Fibroblast of the aortic adventitia (primary cell): ENCODE measurements at regions not wholly inside any gene's neighbourhood (a gene's known extent, or its start where the extent isn't known, plus 50 kb on each side); places are given as distances from the start of the nearest gene placed in this dataset.
A peak's percentile ranks its signal among the peaks of the same experiment; 100 is the strongest.

ENCODE experiments used
- DNase-seq: peaks from one replicate; pipeline ENCODE4 v3.0.0-alpha.2; 2010; ENCODE audit warnings: low read depth
- H3K4me3 ChIP-seq: 2 replicates; pipeline ENCODE4 v1.5.1; 2011; ENCODE audit warnings: low read depth, mild to moderate bottlenecking, control low read depth, low read length, moderate library complexity
- CTCF ChIP-seq: IDR thresholded peaks from 2 replicates; pipeline ENCODE4 v1.5.1; 2011; ENCODE audit warnings: mild to moderate bottlenecking, low read length, control low read depth, inconsistent platforms; ENCODE audit not compliant: insufficient read depth

DNA sequence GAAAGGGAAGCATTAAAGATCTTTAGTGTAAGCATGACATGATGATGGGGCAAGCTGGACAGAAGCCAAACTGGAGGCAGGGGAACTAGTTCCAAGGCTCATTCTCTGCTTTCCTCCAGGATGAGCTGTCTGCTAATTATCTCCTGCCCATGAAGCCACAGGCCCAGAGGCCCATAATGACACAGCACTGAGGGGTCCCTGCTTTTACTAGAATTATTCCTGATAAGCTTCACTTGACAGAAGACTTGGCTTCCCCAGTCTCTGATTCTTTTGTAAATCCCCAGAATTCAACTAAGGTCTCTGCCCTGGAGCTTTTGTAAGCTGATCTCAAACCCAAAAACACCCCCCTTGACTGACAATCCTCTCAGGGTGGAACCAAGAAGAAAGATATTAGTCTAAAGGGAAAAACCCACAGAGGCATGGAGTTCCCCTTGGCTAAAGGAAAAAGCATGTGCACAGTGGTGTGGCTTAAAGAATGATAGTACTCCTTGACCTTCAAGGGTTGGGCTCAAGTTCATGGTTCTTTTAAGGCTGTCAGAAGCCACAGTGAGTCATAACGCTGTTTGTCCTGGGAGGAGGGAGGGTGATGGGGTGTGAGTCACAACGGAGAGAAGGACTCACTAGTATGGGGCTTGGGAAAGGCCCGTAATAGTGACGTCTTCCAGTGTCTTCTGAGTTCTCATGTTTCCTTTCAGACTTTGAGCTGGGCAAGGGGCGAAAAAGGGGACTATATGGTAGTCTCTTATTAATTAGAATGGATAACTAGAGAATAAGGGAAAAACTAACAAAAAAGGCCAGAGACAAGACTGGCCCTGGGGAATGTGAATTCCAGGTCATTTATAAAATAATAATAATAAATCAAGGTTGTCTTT, 146.0 kb upstream of the CPEB2 start:
- H3K4me3 ChIP-seq, result no peak overlapping the region
- peak; percentile 97 for DNase-seq
- TF ChIP-seq CTCF, result no peak

DNA sequence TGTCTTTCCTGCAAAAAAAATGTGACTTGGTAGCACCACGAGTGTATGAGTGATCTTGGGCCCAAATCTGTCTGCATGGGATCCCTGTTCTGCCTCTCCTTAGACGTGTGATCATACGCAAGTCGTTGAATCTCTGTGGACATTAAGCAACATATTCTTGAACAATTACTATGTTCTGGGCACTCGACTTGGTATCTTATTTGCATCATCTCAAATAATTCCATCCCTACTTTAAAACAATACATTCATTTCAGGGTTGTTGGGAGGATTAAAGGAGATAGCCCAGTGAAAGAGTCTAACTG, 145.4 kb upstream of the CPEB2 start:
- peak; percentile 8 for DNase-seq
- no peak overlapping the region for H3K4me3 ChIP-seq
- no peak for TF ChIP-seq CTCF

- no peak for TF ChIP-seq CTCF
Measured at GRCh38 chr4:14857475-14857874, 144.8 kb upstream of the CPEB2 start.

GRCh38 chr4:14857981-14858380, 144.3 kb upstream of the CPEB2 start:
- no peak overlapping the region for H3K4me3 ChIP-seq
- DNase-seq, result no peak
- TF ChIP-seq CTCF, result no peak

More at GRCh38 chr4:14857475-14857874, 144.8 kb upstream of the CPEB2 start:
- DNase-seq, result no peak
- no peak overlapping the region for H3K4me3 ChIP-seq

DNA sequence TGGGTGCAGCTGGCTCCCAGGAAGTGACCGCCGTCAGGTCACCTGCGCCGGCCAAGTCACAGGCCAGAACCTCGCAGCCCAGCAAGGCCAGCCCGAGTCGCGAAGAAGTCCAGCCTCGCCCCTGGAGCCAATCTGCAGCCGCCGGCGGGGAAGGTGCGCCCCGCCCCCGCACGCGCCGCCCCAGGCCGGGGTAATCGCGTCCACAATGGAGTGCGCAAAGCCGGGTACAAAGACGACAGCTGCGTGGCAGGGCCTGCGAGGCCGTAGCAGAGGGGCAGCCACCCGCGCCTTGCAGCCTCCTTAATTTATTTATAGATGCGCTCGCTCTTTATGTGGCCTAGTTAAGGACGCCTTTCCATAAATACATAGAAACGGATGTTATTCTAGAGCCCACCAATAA, 139.4 kb upstream of the CPEB2 start:
- no peak for DNase-seq
- no peak for TF ChIP-seq CTCF
- no peak overlapping the region for H3K4me3 ChIP-seq

GRCh38 chr4:14863418-14864364, 138.6 kb upstream of the CPEB2 start:
- no peak for DNase-seq
- TF ChIP-seq CTCF, result no peak
- H3K4me3 ChIP-seq, result no peak overlapping the region
